ENCODE measurements at regions not wholly inside any gene's neighbourhood (a gene's known extent, or its start where the extent isn't known, plus 50 kb on each side); places are given as distances from the start of the nearest gene placed in this dataset.
"Not testable (repeated sequence)": the region's sequence is repeated elsewhere in the genome, so short reads cannot be mapped to it uniquely, and the experiment has no call there.

GRCh38 chr12:107500307-107500706 lies 185.3 kb upstream of the PWP1 start:
- no peak for DNase-seq (ENCODE audit: low read depth)

DNA sequence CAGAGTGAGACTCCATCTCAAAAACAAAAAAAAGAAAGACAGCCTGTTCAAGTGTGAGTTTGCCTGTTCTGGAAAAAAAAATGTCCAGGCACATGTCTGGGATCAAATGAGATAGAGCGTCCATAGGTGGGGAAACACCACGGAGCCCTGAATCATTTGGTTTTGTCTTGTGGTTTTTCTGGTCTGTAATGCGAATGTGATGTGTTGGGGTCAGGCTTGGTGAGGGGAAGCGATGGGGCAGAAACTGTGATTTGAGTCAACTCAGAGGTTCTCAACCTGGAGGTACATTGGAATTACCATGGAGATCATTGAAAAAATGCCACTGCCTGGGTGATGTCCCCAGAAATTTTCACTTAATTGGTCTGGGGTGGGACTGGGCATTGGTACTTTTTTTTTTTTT lies 183.9 kb upstream of the PWP1 start:
- no peak for DNase-seq (ENCODE audit: low read depth)

GRCh38 chr12:107503129-107503855 lies 182.3 kb upstream of the PWP1 start:
- DNase-seq (ENCODE audit: low read depth): no peak

DNA sequence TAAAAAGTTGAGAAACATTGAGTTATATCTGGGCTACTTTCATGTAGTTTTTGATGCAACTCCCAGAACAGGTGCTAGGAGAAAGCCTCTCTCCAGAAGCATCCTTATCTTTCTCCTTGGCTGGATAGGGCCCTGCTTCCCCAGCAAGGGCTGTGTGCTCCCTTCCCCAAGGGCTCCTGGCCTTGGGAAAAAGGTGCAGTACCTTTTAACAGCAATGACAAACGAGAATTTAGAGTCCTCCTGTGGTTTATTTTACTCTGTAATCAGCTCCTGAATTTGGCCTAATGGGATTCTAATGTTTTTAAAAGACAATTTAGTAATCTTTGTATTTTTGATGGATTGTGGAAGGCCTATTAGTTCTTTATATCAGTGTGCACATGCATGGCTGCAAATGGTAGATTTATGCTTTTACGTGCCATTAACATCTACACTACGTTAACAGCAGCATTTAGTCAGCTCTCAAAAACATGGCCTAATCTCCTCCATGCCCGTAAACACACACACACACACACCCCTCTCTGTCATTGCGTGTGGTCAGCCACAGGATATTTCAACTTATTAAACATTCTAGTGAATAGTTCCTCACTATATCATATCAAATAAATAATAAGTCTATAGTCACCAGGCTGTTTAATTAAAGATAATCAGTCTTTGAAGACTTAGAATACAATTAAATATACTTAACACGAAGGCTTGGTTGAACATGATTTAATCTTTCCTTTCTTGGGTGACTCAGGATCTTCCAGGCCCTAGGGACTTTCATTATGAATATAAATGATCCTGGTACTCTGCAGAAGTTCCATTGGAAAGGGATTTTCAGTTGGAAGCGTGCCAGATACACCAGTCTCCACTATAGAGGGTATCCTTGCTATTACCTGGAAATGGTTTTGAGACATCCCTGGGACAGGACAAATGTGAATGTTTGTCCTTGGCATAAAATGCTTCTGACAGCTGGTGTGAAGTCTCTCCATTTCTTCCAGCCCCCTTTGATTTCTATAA lies 181.4 kb upstream of the PWP1 start:
- DNase-seq (ENCODE audit: low read depth): no peak

- DNase-seq (ENCODE audit: low read depth): no peak
These were observed 176.2 kb upstream of the PWP1 start for GRCh38 chr12:107509421-107509820.

DNA sequence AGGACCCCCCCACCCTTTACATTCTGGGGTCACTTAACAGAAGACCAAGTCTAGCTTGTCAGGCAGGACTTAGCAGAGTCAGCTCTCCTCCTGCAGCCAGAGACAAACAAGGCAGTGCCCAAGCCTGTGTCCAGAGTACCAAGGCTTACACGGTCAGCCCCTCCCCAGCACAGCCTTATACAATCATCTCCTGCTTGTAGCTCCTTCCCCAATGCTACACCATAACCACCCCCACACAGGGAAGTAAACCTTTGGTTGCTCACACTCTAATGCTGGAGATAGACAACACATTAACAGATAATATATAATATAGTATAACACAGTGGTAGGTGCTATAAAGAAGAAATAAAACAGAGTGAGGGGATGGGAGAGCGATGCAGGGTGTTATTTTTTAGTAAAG lies 175.4 kb upstream of the PWP1 start:
- no peak for DNase-seq (ENCODE audit: low read depth)

GRCh38 chr12:107511292-107511691 lies 174.3 kb upstream of the PWP1 start:
- no peak for DNase-seq (ENCODE audit: low read depth)

GRCh38 chr12:107512391-107512790 lies 173.2 kb upstream of the PWP1 start:
- no peak for DNase-seq (ENCODE audit: low read depth)

GRCh38 chr12:107513184-107513583 lies 172.4 kb upstream of the PWP1 start:
- no peak for DNase-seq (ENCODE audit: low read depth)

DNA sequence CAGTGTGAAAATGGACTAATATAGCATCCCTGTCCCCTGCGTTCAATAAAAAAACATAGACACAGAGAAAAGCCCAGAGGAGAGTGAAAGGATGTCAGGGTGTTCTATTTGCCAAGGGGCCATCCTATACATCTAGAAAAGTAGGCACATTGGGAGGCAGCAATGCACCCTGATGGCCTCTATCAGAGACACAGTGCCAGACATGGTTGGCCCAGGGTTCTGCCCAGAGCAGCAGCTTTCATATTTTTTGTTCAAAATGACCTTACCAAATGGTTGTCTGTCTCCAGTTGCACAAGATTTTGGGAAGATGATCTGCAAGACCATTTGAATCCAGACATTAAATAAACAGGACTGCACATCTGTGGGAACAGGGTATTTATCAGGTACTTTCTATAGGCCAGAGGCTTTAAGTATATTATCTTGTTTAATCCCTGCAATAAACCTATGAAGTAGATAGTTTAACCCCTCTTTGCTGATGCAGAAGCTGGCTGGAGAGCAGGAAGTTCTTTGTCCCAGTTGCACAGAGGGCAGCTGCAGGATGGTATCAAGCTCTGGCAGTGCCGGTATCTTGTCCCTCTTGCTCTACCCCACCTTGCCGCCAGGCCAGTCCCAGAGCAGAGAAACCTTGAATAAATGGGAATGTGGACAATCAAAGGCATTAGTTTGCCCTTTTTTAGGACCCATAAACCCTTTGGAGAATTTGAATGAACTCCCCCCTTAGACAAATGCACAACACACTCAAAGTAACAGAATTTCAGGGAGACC lies 171.8 kb upstream of the PWP1 start:
- DNase-seq (ENCODE audit: low read depth): no peak

DNA sequence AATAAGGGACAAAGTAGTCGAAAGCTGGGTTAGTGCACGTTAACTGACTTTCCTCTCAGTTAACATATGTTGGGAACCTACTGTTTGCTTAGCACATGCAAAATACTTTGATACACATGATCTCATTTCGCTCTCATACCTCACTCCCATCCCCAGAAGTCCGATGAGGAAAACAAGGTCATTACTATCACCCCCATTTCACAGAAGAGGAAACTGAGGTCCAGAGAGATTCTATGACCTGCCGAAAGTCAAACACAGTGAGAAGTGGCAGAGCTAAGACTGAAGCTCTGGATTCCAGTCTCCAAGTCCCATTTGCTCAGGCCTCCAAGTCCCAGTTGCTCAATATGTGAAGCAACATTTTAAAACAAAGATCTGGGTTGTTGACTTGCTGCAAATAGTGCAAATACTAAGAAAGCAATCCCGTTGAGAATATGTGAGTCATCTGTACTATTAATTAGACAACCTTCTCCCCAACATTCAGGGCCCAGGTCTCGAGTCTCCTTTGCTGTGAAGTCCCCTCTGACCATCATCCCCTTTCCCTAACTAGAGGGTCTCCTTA lies 170.6 kb upstream of the PWP1 start:
- DNase-seq (ENCODE audit: low read depth): no peak

DNA sequence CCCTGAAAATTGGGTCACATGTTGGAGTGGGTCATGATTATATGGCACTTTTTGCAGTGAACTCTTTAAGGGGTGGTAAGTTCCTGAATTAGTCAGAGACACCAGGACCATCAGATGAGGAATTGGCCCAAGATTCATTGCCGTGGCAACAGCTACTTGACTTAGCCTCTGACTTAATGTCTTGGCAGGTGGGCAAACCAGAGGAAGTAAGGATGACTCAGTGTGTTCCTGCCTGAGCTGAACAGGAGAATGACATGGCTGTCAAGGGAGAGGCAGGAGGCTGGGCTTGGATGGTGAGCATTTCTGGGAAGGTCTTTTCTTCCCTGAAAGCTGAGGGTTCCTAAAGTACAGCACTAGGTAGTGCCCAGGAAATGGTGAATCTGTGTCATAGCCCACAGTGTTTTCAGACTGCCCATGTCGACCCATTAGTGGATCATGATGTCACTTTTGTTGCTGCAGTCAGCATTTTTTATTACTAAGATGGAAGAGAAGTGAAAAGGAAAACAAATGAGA lies 170.1 kb upstream of the PWP1 start:
- no peak for DNase-seq (ENCODE audit: low read depth)

DNA sequence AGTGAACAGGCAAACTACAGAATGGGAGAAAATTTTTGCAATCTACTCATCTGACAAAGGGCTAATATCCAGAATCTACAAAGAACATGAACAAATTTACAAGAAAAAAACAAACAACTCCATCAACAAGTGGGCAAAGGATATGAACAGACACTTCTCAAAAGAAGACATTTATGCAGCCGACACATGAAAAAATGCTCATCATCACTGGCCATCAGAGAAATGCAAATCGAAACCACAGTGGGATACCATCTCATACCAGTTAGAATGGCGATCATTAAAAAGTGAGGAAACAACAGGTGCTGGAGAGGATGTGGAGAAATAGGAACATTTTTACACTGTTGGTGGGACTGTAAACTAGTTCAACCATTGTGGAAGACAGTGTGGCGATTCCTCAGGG lies 167.8 kb upstream of the PWP1 start:
- DNase-seq (ENCODE audit: low read depth): not testable (repeated sequence)

GRCh38 chr12:107518868-107519267 lies 166.7 kb upstream of the PWP1 start:
- no peak for DNase-seq (ENCODE audit: low read depth)

- DNase-seq (ENCODE audit: low read depth): no peak
These were observed 165.4 kb upstream of the PWP1 start for GRCh38 chr12:107519906-107520859.

GRCh38 chr12:107521826-107522355 lies 163.7 kb upstream of the PWP1 start:
- no peak for DNase-seq (ENCODE audit: low read depth)

DNA sequence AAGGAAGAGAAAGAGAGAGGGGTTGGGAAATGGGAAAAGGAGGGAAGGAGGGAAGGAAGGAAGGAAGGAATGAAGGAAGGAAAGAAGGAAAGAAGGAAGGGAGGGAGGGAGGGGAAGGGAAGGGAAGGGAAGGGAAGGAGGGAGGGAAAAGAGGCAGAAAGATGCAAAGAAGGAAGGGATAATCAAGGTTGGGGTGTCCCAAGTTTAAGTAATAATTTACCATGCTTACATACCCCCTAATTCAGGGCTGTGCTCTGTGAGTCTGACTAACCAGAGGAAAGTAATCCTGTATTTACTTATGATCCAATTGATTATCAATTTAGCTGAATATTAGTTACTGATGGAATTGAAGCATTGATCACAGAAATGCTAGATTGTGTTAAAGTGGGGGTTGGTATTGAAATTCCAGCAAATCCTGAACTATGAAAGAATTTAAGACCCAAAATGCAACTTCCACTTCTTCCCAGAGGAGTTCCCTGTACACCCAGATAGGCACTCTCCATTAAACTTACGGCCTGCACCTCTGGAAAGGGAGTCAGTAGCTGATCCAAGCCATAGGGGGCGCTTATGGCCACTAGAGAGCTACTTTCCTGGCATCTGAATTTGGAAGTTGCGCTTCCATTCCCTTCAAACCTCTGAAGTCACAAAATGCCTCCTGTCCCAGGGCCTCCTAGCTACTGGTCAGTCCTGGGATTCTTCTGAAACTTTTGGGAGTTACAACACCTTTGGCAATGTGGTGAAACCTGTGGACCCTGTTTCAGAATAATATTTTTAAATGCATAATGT lies 162.7 kb upstream of the PWP1 start:
- DNase-seq (ENCODE audit: low read depth): no peak

- DNase-seq (ENCODE audit: low read depth): no peak
These were observed 161.6 kb upstream of the PWP1 start for GRCh38 chr12:107523775-107524535.
